ENCODE measurements at regions not wholly inside any gene's neighbourhood (a gene's known extent, or its start where the extent isn't known, plus 50 kb on each side); places are given as distances from the start of the nearest gene placed in this dataset.
"Not testable (repeated sequence)": the region's sequence is repeated elsewhere in the genome, so short reads cannot be mapped to it uniquely, and the experiment has no call there.

DNA sequence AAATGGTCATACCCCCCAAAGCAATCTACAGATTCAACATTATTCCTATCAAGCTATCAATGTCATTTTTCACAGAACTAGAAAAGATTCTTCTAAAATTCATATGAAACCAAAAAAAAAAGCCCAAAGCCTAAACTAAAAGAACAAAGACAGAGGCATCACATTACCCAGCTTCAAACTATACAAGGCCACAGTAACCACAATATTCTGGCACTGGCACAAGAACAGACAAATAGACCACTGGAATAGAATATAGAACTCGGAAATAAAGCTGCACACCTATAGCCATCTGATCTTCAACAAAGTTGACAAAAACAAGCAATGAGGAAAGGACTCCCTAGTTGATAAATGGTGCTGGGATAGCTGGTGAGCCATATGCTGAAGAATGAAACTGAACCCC, 89.2 kb upstream of the PCED1B start:
- DNase-seq: no peak

DNA sequence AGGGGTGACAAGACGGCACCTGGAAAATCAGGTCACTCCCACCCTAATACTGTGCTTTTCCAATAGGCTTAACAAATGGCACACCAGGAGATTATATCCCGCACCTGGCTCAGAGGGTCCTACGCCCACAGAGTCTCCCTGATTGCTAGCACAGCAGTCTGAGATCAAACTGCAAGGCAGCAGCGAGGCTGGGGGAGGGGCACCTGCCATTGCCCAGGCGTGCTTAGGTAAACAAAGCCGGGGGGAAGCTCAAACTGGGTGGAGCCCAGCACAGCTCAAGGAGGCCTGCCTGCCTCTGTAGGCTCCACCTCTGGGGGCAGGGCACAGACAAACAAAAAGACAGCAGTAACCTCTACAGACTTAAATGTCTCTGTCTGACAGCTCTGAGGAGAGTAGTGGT, 87.4 kb upstream of the PCED1B start:
- not testable (repeated sequence) for DNase-seq

DNA sequence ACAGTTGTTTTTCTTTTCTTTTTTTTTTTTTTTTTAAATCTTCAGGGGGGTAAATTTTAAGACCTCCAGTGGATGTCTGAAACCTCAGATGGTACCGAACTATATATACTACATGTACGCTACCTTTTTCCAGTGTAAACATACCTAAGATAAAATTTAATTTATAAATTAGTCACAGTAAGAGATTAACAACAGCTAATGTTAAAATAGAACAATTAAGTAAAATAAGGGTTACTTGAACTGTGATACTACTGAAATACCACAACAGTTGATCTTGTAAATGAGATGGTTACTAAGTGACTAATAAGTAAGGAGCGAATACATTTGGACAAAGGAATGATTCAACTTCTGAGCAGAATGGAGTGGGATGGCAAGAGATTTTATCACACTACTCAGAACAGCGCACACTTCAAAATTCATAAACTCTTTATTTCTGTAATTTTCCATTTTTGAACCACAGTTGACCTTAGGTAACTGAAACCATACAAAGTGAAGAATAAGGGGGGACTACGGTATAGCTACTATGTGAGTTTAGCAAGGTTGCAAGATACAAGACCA, 80.5 kb upstream of the PCED1B start:
- no peak for DNase-seq

DNA sequence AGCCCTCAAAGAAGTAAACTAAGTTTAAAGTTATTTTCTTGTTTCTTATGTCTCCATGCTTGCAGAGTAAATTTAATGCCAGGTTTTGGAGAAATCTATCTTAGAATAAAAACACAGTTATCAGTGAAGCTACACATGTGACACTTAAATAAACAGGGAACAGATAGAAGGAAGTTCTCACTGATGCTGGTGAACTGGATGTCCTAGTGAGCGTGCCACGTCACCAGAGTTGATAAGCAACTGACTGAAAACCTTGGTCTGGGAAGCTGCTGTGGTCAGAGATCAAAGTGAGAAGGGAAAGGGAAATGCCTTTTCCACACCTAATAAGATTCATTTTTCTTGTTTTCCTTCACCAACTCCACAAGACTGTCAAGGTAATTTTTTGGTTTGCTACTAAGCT, 74.8 kb upstream of the PCED1B start:
- DNase-seq: no peak

DNA sequence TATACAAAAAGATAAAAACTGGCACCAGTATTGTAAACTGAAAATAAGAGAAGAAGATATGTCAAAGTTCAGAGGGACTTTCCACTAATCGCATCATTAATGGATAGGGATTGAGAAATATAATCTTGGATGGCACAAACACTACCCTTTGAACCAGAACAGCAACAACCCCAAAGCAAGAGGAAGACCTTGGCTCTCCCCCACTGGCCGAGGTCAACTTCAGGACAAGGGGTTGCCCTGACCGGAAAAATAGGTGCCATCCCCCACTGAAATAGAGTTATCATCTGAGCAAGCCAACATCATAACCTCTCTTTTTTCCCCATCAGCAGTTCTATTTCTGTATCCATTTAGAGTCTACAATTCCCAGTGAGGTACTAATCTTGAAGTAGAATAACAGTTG, 72.4 kb upstream of the PCED1B start:
- no peak for DNase-seq

DNA sequence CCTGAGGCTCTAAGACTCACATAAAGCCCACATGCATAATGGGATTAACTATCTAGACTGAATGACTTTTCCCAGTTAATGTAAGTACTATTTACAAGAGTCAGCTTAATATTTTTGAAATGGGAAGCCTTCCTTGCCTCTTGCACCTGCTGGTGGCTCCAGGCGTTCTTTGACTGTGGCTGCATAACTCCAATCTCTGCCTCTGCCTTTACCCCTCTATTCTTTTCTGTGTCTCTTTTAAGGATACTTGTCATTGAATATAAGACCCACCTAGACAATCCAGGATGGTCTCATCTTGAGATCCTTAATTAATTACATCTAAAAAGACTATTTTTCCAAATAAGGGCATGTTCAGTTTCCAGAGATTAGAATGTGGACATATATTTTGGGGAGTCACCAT, 66.9 kb upstream of the PCED1B start:
- DNase-seq: no peak

DNA sequence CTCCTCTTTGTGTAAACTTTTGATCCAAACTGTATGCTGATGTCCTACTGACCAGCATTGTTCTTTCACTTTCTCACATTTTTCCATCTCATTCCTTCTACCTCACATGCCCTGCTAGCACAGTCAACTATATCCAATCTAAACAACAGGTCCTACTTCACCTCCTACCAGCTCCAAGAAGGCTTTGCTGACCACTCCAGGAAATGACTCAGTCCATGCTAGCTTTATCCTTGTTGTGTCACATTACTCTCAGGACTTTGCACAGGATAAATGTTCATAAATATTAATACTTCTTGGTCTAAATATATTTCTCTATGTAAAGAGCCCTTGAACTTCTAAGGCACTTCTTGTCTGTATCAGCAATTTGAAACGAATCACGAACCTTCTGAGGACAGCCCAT, 64.9 kb upstream of the PCED1B start:
- no peak for DNase-seq

DNA sequence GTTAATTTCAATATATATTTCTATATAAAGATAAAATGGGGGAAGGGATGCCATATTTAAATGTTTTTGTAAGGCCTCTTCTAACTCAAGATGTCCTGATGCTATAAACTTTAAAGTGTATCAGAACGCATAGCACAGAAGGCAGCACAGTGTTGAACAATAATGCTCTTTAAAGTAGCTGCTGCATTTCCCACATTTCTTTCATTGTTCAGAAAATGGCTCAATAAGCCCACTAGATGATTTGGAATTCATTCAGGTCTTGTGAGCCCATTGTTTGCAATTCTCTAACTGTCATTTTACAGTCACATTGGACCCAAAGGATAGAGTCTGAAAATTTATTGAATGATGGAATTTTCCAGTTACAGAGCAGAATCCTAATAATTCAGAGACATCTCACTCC, 64.0 kb upstream of the PCED1B start:
- no peak for DNase-seq

DNA sequence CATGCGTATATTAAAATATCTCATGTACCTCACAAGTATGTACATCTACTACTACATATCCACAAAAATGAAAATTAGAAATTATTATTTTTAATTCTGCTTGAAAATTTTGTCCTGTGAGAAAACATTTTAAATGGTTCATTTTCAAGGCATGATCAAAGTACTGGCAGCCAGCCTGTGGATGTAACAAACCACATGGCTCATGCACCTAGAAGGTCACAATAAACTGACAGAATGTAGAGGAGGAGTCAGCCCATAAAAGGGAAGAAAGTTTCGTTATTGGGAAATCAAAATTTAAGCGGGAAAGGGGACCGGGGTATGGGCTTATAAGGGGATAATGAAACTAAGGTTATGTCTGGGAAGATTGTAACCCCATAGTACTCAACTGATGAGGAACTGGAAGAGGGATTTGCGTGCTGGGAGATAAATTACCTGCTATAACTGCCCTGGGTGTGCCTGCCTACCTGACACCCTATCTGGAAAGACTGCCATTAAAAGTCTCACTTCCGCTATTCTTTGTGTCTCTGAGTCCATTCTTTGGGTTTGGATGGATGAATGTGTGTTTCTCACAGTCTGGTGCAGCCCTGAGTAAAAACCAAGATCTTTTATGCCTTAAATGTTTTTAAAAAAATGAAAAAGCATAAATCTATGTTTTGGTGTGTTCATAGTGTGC, 62.2 kb upstream of the PCED1B start:
- no peak for DNase-seq

DNA sequence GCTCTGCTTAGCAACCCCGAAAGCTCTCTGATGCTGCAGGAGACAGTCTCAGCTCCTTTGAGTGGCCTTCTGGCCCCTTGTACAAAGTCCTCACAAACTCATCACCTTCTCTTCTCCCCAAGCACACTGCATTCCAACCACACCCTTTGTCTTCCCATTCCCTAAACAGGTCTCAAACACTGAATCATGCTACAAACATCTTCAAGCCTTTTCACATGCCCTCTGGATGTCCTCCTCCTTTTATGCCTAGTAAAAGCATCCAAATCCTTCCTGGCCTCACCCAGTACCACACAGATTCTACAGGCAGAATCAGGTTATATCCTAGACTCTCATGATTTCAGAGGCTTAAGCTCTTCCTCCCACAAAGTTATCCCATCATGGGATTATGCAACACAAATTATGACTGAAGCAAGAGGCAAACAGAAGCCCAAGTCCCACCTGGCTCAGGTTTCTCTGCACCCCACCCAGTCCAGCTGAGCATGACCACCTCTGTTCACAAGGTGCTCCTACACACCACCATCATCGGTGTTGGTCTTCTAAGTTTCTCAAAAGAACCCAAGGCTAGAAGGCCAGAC, 61.4 kb upstream of the PCED1B start:
- DNase-seq: no peak

DNA sequence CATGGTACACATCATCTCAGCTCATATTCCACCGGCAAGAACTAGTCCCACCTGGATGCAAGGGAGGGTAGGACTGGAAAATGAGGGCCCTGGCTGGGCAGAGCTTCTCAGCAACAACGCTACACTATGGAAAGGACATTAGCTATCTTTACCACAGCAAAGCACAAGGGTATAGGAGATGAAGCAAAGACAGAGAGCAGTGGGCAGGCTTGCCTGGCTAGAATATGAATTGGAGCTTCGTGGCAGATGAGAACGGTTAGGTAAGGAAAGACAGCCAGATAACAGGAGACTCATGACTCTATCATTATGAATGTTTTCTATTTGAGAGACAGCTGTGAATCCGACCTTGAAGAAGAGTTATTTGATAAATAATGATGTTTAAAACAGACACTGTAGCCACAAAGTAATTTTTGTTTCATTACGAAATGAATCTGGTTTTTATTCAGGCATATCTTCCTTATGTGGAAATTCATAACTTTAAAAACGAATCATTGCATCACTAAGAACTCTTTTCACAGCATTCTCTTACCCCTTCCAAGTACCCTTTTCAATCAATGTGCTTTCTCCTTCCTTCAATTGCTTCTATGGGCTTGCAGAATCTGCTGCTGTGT, 59.1 kb upstream of the PCED1B start:
- no peak for DNase-seq

DNA sequence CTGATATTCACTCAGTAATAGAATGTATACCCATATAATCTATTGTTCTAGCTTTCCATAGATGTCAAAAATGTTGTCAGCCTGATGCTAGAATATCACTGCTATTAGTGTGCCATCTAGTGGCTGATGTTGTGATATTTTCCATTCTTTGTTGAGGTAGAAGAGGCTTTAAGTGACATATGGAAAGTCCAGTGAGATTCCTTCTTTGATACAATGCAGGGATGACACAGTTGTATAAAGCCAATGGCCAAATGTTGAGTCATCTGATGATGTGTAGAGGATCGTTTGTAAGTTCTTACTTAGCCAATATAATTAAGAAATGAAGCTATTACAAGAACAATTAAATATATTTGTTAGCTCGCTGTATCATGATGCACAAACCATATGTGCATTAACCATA, 58.1 kb upstream of the PCED1B start:
- DNase-seq: peak; percentile 6

DNA sequence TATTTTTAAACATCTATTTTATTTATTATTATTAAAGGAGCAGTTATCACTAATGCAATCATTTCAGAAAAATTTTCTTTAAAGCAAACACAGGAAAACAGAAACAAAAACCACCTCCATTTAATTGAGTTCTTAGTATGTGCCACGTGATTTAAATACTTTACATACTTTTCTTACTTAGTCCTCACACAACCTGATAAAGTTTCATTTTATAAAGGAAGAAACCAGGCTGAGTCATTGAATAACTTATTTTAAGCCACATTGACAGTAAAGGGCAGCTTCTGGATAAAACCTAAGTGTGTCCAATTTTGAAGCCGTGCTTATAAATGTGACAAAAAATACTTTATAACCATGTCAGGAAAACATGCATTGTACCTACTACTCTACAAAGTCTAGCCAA, 57.1 kb upstream of the PCED1B start:
- no peak for DNase-seq

DNA sequence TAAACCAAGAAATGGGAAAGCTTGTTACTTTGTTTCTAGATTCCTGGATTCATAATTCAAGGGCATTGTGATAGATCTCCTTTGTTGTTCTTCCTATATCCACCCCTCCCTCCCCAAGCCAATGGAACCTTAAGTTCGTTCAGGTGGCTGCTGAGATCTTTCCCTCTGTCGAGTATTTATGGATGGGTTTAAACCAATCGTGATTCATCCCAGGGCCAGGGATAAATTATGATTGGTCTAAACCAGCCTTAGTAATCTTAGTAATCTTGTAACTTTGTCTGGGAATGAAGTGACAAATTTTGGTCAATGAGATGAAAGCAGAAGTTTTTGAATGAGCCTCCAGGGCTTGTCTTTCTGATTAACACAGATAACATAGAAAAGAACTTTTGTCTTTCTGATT, 56.1 kb upstream of the PCED1B start:
- no peak for DNase-seq

DNA sequence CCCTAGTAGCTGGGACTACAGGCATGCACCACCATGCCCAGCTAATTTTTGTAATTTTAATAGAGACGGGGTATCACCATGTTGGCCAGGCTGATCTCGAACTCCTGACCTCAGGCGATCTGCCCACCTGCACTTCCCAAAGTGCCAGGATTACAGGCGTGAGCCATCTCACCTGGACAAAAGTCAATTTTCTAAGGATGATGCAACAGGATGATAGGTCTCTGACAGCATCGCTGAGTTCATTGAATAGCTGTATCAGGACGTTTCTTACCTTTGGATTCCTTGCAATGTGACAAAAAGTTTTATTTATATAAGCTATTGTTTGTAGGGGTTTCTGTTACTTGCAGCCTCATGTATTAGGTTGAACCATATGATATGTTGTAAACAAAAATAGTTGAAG, 55.5 kb upstream of the PCED1B start:
- DNase-seq: no peak

DNA sequence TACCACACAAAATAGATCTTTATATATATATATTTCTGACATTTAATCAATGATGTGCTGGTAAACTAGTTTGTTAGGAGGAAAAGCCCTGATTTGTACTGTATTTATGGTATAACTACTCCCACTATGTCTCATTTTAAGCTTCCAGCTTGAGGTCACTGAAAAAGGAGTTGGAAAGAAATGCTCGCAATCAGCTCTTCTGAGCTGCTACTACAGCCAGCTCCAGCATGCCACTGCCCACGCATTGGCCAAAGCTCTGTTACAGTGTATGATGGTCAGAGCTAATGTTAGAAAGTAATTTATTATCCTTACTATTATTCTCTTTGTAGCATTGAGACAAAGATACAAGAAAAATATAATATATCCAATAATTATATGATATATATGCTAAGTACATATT, 55.0 kb upstream of the PCED1B start:
- no peak for DNase-seq

DNA sequence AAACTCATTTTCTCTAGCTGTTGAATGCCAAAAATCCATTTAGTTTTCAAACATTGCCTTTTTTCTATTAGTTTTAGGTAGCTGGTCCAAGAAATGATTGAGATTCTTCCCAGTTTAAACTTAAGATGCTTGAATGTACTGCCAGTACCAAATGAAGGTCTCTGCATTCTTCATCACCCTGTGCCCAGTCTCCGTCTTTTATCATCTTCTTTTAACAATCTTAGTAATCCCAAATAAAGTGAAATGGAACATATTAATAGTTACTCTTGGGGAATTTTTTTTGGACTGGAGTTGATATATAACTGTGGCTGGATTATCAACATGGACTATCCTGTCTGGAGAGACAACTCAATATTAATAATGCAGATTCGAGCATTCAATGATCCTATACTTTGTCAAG, 54.1 kb upstream of the PCED1B start:
- DNase-seq: no peak

DNA sequence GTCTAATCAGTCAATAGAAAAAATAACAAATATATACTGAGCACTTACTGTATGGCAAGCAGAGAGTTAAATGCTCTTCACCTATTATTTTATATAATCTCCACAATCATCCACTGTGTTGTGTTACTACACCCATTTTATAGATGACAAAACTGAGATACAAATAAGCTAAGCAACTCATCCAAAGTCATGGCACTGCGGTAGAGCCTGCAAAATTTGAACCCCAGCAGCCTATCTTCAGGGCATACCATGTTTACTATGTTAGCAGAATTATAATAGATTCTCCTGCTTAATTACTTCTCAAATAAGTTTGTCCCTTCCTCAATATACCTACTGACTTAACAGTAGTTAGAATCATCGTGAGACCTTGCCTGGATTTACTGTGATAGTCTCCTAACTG, 53.6 kb upstream of the PCED1B start:
- DNase-seq: no peak

DNA sequence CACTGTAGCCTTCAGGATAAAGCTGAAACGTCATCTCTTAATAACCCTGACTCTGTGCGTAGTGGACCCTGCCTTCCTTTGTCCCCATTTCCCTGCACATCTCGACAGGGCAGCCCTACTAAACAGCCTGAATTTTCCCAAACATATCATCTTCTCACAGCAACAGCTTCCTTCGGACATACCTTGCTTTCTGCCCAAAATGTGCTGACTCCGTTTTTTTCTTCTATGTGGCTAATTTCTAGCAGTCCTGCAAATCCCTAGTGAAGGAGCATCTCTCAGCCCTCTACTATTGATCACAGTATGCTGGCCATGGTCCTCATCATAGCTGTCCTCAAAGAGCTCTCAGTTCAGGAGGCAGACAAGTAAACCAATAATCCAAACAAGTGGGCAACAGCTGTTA, 53.1 kb upstream of the PCED1B start:
- DNase-seq: no peak

Measured in NCI-H1048 (cell line).